GM18520 (cell line): ENCODE measurements at regions not wholly inside any gene's neighbourhood (a gene's known extent, or its start where the extent isn't known, plus 50 kb on each side); places are given as distances from the start of the nearest gene placed in this dataset.

Experiments used
- ATAC-seq: cut with Tn5 transposase; IDR thresholded peaks from one replicate; pipeline ENCODE4 v1.9.1; 2021; ENCODE audit not compliant: unreplicated experiment

GRCh38 chr11:41849250-41849649 lies 389.8 kb upstream of the LRRC4C start:
- ATAC-seq = no peak

- ATAC-seq = no peak
Observed at GRCh38 chr11:41851743-41852142, 392.3 kb upstream of the LRRC4C start.

DNA sequence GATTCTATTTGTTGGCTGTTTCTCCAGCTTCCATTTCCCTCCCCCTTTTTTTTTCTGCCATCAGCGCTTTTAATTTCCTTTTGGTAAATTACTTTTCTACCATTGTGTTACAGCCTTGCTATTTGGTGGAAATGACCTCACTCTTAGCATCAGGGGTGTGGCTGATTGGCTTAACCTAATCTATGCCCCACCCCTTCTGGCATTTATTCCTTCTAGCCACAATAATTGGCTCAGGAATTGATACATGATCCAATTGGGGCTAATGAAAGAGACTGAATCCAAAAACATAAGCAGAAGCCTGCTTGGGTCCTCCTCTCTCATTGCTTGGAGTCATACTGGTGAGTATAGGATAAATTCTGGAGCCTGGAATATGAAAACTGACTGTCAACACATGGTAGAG lies 402.4 kb upstream of the LRRC4C start:
- ATAC-seq = no peak

DNA sequence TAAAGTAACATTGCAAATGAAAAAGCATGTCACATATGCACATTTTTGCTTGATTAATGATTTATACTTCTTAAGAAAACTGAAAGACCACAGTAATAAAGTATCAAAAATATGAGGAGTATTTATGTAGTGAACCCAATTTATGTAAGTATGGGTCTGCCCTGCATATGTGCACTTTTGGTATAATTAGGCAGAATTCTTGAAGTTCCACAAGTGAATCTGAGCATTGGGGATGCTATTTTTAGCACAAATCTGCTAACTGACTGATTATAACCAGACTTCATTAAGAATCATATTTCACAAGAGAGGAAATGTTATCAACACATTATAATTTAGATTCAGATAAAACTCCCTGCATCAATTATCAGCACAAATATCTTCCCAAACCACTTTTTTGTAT lies 407.1 kb upstream of the LRRC4C start:
- no peak for ATAC-seq

- no peak for ATAC-seq
Observed at GRCh38 chr11:41868606-41869005, 409.2 kb upstream of the LRRC4C start.

DNA sequence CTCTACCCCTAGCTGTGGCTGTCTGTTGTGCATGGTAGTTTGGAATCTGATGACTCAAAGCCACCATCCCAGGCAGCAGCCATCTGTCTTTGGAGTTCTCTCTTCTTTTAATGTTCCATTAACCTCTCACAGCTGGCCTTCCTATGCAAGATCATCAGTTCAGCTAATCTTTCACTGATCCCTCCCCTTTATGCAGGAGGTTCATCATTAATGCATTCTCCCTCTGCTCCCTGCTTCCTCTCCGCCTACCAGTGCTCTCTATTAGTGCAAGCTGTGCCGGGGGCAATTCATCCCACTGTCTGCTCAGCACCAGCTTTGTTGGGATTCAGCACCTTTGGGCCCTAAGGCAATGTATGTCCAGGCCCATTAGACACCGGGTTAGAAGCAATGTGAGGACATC lies 413.0 kb upstream of the LRRC4C start:
- no peak for ATAC-seq

- no peak for ATAC-seq
Observed at GRCh38 chr11:41872870-41873269, 413.4 kb upstream of the LRRC4C start.

- ATAC-seq = no peak
Observed at GRCh38 chr11:41878095-41878494, 418.6 kb upstream of the LRRC4C start.

GRCh38 chr11:41879214-41879613 lies 419.8 kb upstream of the LRRC4C start:
- no peak for ATAC-seq

GRCh38 chr11:41895081-41895480 lies 435.6 kb upstream of the LRRC4C start:
- ATAC-seq = no peak

- no peak for ATAC-seq
Observed at GRCh38 chr11:41897991-41898390, 438.5 kb upstream of the LRRC4C start.

- no peak for ATAC-seq
Observed at GRCh38 chr11:41917900-41918299, 458.4 kb upstream of the LRRC4C start.

GRCh38 chr11:41920374-41920773 lies 460.9 kb upstream of the LRRC4C start:
- no peak for ATAC-seq

DNA sequence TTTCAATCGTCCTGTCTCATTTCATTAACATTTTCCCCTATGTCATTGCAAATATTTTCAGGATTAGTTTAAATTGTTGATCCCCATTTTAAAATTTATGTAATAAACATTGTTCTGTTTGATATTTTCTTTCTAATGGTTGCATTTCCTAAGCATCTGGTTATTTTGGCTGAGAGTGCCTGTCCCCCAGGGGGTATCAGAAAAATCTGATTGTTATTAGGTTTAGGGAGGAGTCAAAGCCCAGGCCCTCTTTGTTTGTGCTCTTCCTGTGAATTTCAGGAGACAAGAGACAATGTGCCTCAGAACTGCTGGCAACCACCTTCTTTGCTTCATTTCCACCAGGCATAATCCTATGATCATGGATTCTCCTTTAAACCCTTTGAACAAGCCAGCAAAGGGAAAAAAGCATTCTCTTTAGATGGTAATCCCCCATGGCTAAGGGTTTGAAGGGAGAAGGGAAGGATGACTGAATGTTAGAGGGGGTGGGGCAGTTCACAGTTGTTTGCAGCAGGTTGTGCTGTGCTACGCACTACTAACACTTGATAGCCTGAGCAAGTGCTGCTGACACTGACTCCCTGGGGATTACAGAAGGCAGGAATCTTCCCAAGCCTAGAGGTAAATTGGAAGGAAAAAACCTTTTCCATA lies 462.4 kb upstream of the LRRC4C start:
- no peak for ATAC-seq

- no peak for ATAC-seq
Observed at GRCh38 chr11:41926339-41926738, 466.9 kb upstream of the LRRC4C start.

GRCh38 chr11:41935241-41935640 lies 475.8 kb upstream of the LRRC4C start:
- no peak for ATAC-seq

GRCh38 chr11:41935795-41936194 lies 476.3 kb upstream of the LRRC4C start:
- no peak for ATAC-seq

DNA sequence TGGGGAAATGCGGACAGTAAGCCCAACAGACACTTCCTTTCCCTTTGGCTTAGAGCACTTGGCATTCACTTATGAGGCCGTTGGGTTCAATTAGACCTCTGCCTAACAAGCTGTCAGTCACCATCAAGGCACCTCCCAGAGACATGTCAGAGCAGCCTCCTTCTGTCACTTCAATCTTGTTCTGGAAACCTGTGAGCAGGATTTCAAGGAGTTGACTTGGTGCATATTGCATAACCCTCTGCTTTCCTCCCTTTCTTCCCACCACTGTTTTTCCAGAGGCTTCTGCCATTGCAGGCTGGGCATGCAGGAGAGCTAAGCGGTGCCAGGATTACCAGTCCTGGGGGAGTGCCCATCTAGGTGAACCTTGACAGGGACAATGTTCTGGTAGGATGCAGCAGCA lies 484.2 kb upstream of the LRRC4C start:
- no peak for ATAC-seq

DNA sequence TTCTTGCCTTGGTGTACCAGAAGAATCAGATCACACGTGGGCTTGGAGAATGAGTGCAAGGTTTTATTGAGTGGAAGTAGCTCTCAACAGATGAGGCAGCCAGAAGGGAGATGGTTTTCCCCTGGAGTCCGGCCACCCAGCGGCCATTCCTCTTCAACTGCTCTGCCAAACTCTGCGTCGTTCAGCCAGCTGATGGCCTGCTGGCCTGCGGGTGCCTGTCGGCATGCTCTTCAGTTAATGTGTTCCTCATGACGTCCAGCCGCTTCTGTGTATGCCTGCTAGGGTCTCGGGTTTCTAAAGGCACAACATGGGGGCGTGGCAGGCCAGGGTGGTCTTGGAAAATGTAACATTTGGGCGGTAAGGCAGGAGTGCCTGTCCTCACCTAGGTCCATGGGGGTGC lies 487.9 kb upstream of the LRRC4C start:
- no peak for ATAC-seq

DNA sequence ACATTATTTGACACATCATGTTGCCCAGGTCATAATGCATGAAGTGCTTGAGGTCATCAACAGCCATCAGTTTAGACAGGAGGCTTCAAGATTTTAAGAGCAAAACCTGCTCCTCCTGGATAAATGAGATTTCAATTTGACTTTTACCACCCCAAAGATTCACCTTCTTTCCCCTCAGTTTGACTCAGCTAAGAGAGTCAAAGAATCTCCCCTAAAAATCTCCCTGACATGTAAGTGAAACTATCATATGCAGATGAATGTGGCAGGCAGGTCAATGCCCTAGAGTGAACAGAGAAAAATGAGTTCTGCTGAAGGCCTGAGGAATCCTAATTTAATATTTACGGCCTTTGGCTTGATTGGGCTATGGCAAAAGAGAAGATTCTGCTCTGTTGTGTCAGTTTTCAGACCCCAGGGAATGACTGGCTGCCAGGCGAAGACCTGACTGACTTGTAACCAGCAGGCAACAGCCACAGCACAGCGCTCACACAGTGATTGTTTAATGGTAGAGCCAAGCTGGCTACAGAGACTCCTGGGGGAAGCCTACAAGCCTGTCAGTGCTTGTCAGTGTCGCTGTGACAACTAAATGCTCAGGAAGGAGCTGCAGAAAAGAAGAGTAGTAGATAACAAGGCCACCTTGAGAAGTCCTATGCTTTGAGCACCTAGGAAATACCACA lies 491.2 kb upstream of the LRRC4C start:
- no peak for ATAC-seq

GRCh38 chr11:41954034-41954433 lies 494.6 kb upstream of the LRRC4C start:
- ATAC-seq = no peak

GRCh38 chr11:41955066-41955465 lies 495.6 kb upstream of the LRRC4C start:
- no peak for ATAC-seq
